Loucy (cell line): ENCODE measurements at regions not wholly inside any gene's neighbourhood (a gene's known extent, or its start where the extent isn't known, plus 50 kb on each side); places are given as distances from the start of the nearest gene placed in this dataset.
"Not testable (repeated sequence)": the region's sequence is repeated elsewhere in the genome, so short reads cannot be mapped to it uniquely, and the experiment has no call there.

Experiments used
- H2AFZ ChIP-seq: fragments of 200-600 bp; sonication (generic); 2 replicates; pipeline ENCODE4 v1.6.0; 2016; ENCODE audit warnings: antibody characterized with exemption, mild to moderate bottlenecking, low read length, moderate library complexity
- H3F3A ChIP-seq: fragments of 200-600 bp; 2 replicates; pipeline ENCODE4 v1.6.0; 2016; ENCODE audit warnings: antibody characterized with exemption, low read depth, mild to moderate bottlenecking
- H3K27me3 ChIP-seq: fragments of 200-600 bp; sonication (generic); 2 replicates; pipeline ENCODE4 v1.6.1; 2014; ENCODE audit warnings: low read length, mild to moderate bottlenecking; ENCODE audit not compliant: insufficient read depth, poor library complexity, severe bottlenecking
- H3K36me3 ChIP-seq: fragments of 200-600 bp; sonication (generic); 2 replicates; pipeline ENCODE4 v1.6.1; 2016; ENCODE audit warnings: low read length; ENCODE audit not compliant: insufficient read depth
- H3K4me1 ChIP-seq: fragments of 200-600 bp; sonication (generic); 2 replicates; pipeline ENCODE4 v1.5.1; 2014; ENCODE audit warnings: low read length, mild to moderate bottlenecking; ENCODE audit not compliant: insufficient read depth, poor library complexity, severe bottlenecking
- H3K4me2 ChIP-seq: fragments of 200-600 bp; sonication (generic); 2 replicates; pipeline ENCODE4 v1.6.0; 2014; ENCODE audit warnings: antibody characterized with exemption, low read length, low read depth, mild to moderate bottlenecking; ENCODE audit not compliant: poor library complexity, severe bottlenecking
- H3K4me3 ChIP-seq: fragments of 200-600 bp; sonication (generic); 2 replicates; pipeline ENCODE4 v1.5.1; 2014; ENCODE audit warnings: low read length, mild to moderate bottlenecking, mixed read lengths; ENCODE audit not compliant: poor library complexity, severe bottlenecking
- H3K79me2 ChIP-seq: fragments of 200-600 bp; sonication (generic); 2 replicates; pipeline ENCODE4 v1.6.1; 2014; ENCODE audit warnings: low read length; ENCODE audit not compliant: insufficient read depth
- H3K9ac ChIP-seq: fragments of 200-600 bp; sonication (generic); 2 replicates; pipeline ENCODE4 v1.6.0; 2014; ENCODE audit warnings: mild to moderate bottlenecking, low read depth, low read length, moderate library complexity; ENCODE audit not compliant: poor library complexity, severe bottlenecking
- H3K9me2 ChIP-seq: fragments of 200-600 bp; sonication (generic); replicated peaks from 2 replicates; pipeline ENCODE4 v1.6.1; 2016; ENCODE audit warnings: low read depth, low read length, mixed read lengths
- H3K9me3 ChIP-seq: fragments of 200-600 bp; sonication (generic); 2 replicates; pipeline ENCODE4 v1.6.1; 2014; ENCODE audit warnings: mild to moderate bottlenecking, antibody characterized with exemption, low read length, low read depth; ENCODE audit not compliant: insufficient read depth
- H4K20me1 ChIP-seq: fragments of 200-600 bp; sonication (generic); 2 replicates; pipeline ENCODE4 v1.6.0; 2014; ENCODE audit warnings: antibody characterized with exemption, low read length, mild to moderate bottlenecking; ENCODE audit not compliant: insufficient read depth, poor library complexity, severe bottlenecking
- EZH2phosphoT487 ChIP-seq: fragments of 200-600 bp; IDR thresholded peaks from 2 replicates; pipeline ENCODE4 v1.6.1; 2018; ENCODE audit warnings: antibody characterized with exemption, mild to moderate bottlenecking, moderate library complexity, borderline replicate concordance
- TF ChIP-seq, protein P1 (sequence below): fragments of 200-600 bp; sonication (generic); conservative IDR thresholded peaks from 2 replicates; pipeline ENCODE4 v1.5.1; 2014; ENCODE audit warnings: mild to moderate bottlenecking, antibody characterized with exemption, low read length

GRCh38 chr3:73144276-73144675 is 82.8 kb downstream of the EBLN2 start:
- peaks cover 16% of the 10 kb centered on the region for H3K27me3 ChIP-seq
- H4K20me1 ChIP-seq: no peaks in the 10 kb centered on the region
- H3K36me3 ChIP-seq: no peaks in the 10 kb centered on the region
- no peaks in the 10 kb centered on the region for H3F3A ChIP-seq
- no peak overlapping the region for H3K4me3 ChIP-seq
- no peaks in the 10 kb centered on the region for H3K9me2 ChIP-seq
- no peak overlapping the region for H3K9ac ChIP-seq
- H3K9me3 ChIP-seq: no peaks in the 10 kb centered on the region
- no peak for TF ChIP-seq EZH2phosphoT487
- TF ChIP-seq, protein P1, sequence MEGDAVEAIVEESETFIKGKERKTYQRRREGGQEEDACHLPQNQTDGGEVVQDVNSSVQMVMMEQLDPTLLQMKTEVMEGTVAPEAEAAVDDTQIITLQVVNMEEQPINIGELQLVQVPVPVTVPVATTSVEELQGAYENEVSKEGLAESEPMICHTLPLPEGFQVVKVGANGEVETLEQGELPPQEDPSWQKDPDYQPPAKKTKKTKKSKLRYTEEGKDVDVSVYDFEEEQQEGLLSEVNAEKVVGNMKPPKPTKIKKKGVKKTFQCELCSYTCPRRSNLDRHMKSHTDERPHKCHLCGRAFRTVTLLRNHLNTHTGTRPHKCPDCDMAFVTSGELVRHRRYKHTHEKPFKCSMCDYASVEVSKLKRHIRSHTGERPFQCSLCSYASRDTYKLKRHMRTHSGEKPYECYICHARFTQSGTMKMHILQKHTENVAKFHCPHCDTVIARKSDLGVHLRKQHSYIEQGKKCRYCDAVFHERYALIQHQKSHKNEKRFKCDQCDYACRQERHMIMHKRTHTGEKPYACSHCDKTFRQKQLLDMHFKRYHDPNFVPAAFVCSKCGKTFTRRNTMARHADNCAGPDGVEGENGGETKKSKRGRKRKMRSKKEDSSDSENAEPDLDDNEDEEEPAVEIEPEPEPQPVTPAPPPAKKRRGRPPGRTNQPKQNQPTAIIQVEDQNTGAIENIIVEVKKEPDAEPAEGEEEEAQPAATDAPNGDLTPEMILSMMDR: no peak
- H3K79me2 ChIP-seq: no peaks in the 10 kb centered on the region
- H2AFZ ChIP-seq: no peak overlapping the region
- no peaks in the 10 kb centered on the region for H3K4me1 ChIP-seq
- H3K4me2 ChIP-seq: no peak overlapping the region

GRCh38 chr3:73144828-73145227 is 83.4 kb downstream of the EBLN2 start:
- Histone ChIP-seq H3K27me3 (peaks cover 16% of the 10 kb centered on the region), H3K36me3 (no peaks in the 10 kb centered on the region), H4K20me1 (no peaks in the 10 kb centered on the region), H3K4me1 (no peaks in the 10 kb centered on the region), H3K4me2 (no peak overlapping the region), H3K9me3 (no peaks in the 10 kb centered on the region), H3K4me3 (no peak overlapping the region), H2AFZ (no peak overlapping the region), H3F3A (no peaks in the 10 kb centered on the region), H3K9ac (no peak overlapping the region), H3K79me2 (no peaks in the 10 kb centered on the region), H3K9me2 (no peaks in the 10 kb centered on the region)
- TF ChIP-seq EZH2phosphoT487: no peak

- not testable (repeated sequence) for H3K27me3 ChIP-seq, H3F3A ChIP-seq
Measured at GRCh38 chr3:73147479-73147878, 86.0 kb downstream of the EBLN2 start.

DNA sequence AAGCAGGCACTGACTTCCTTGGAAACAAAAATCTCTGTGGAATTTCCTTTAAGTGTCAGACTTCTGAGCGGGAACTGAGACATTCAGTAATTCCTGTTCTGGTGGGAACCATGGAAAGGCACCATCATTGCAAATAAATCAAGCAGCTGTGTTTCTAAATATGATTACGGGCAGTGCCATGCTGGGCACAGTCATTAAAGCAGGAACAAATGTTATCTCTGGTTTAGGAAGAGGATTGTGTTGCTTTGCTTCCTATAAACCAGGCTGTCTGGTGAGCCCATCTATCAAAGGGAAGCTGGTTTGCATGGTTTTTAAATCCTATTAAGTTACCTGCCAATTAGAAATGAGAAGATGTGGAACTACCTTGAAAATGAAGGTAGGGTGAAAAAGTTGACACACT is 86.7 kb downstream of the EBLN2 start:
- no peaks in the 10 kb centered on the region for H3F3A ChIP-seq
- no peaks in the 10 kb centered on the region for H3K9me2 ChIP-seq
- H3K4me3 ChIP-seq: no peak overlapping the region
- H2AFZ ChIP-seq: no peak overlapping the region
- H3K9ac ChIP-seq: no peak overlapping the region
- H3K27me3 ChIP-seq: peaks cover 4% of the 10 kb centered on the region
- no peak overlapping the region for H3K4me2 ChIP-seq
- H3K4me1 ChIP-seq: no peaks in the 10 kb centered on the region
- H3K79me2 ChIP-seq: no peaks in the 10 kb centered on the region
- TF ChIP-seq, protein P1: no peak
- no peak for TF ChIP-seq EZH2phosphoT487
- H3K9me3 ChIP-seq: no peaks in the 10 kb centered on the region
- no peaks in the 10 kb centered on the region for H4K20me1 ChIP-seq
- H3K36me3 ChIP-seq: no peaks in the 10 kb centered on the region

More at GRCh38 chr3:73147479-73147878, 86.0 kb downstream of the EBLN2 start:
- H3K9me3 ChIP-seq, H3K9me2 ChIP-seq, H3K79me2 ChIP-seq, H3K4me2 ChIP-seq, H2AFZ ChIP-seq, H4K20me1 ChIP-seq, H3K4me1 ChIP-seq, H3K9ac ChIP-seq, H3K36me3 ChIP-seq, H3K4me3 ChIP-seq: not testable (repeated sequence)
